ENCODE measurements at regions not wholly inside any gene's neighbourhood (a gene's known extent, or its start where the extent isn't known, plus 50 kb on each side); places are given as distances from the start of the nearest gene placed in this dataset.

DNA sequence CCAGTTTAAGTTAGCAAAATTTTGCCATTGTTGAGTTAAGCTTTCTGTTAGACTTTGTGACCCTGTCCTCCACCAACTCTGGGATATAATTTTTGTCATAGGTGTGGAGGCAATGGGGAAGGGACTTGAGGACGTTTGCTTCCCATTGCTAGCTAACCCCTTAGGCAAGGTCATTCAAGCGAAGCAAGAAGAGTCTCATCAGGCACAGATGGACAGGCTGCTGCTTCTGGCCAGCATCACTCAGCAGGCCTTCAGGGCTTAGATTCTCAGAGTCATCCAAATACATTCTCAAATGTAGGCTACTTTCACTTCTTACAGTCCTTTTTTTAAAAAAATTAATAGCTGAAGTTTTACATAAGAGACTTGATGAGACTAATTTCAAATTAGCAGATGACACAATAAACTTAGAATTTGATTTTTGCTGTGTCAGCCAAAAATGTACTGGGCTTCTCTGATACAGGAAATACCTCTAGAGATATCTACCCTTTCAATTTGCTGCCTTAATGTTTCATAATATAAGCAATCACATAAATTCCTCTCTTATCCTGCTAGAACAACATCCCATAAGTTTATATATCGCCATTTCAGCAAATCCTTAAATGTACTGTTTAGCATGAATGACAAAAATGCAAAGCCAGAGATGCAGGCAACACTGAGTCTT, 875.2 kb downstream of the FLRT2 start:
- no peak for TF ChIP-seq POLR2A (IDR thresholded peaks at IDR 0.05)
- TF ChIP-seq, protein P1, sequence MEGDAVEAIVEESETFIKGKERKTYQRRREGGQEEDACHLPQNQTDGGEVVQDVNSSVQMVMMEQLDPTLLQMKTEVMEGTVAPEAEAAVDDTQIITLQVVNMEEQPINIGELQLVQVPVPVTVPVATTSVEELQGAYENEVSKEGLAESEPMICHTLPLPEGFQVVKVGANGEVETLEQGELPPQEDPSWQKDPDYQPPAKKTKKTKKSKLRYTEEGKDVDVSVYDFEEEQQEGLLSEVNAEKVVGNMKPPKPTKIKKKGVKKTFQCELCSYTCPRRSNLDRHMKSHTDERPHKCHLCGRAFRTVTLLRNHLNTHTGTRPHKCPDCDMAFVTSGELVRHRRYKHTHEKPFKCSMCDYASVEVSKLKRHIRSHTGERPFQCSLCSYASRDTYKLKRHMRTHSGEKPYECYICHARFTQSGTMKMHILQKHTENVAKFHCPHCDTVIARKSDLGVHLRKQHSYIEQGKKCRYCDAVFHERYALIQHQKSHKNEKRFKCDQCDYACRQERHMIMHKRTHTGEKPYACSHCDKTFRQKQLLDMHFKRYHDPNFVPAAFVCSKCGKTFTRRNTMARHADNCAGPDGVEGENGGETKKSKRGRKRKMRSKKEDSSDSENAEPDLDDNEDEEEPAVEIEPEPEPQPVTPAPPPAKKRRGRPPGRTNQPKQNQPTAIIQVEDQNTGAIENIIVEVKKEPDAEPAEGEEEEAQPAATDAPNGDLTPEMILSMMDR (IDR thresholded peaks at IDR 0.05), result no peak
